H9 (cell line): ENCODE measurements at regions not wholly inside any gene's neighbourhood (a gene's known extent, or its start where the extent isn't known, plus 50 kb on each side); places are given as distances from the start of the nearest gene placed in this dataset.

Experiments used
- DNase-seq: peaks from one replicate; pipeline ENCODE4 v3.0.0-alpha.2; 2017
- H2AFZ ChIP-seq: one replicate; pipeline ENCODE4 v1.6.1; 2013; ENCODE audit warnings: mild to moderate bottlenecking, low read length, control low read depth, moderate library complexity
- H2AK5ac ChIP-seq: 2 replicates; pipeline ENCODE4 v1.6.1; 2013; ENCODE audit warnings: low read length, control low read depth, mixed read lengths; ENCODE audit not compliant: insufficient read length
- H2BK120ac ChIP-seq: one replicate; pipeline ENCODE4 v1.6.1; 2013; ENCODE audit warnings: low read depth, mild to moderate bottlenecking, low read length, control low read depth, inconsistent platforms; ENCODE audit not compliant: poor library complexity, severe bottlenecking
- H2BK12ac ChIP-seq: 2 replicates; pipeline ENCODE4 v1.6.1; 2013; ENCODE audit warnings: low read length, control low read depth, mixed read lengths, low read depth; ENCODE audit not compliant: insufficient read length
- H2BK15ac ChIP-seq: 2 replicates; pipeline ENCODE4 v1.6.1; 2013; ENCODE audit warnings: low read depth, low read length, control low read depth
- H2BK20ac ChIP-seq: one replicate; pipeline ENCODE4 v1.6.1; 2013; ENCODE audit warnings: low read depth, mild to moderate bottlenecking, low read length, control low read depth, inconsistent platforms; ENCODE audit not compliant: poor library complexity, severe bottlenecking
- H2BK5ac ChIP-seq: 2 replicates; pipeline ENCODE4 v1.6.1; 2013; ENCODE audit warnings: low read length, control low read depth, mixed read lengths; ENCODE audit not compliant: insufficient read length
- H3K14ac ChIP-seq: 2 replicates; pipeline ENCODE4 v1.6.1; 2013; ENCODE audit warnings: low read length, control low read depth; ENCODE audit not compliant: insufficient read depth
- H3K18ac ChIP-seq: 2 replicates; pipeline ENCODE4 v1.6.1; 2013; ENCODE audit warnings: low read depth, mild to moderate bottlenecking, mixed read lengths, low read length, control low read depth; ENCODE audit not compliant: insufficient read length
- H3K23ac ChIP-seq: 2 replicates; pipeline ENCODE4 v1.6.1; 2013; ENCODE audit warnings: low read length, control low read depth, mixed read lengths, low read depth; ENCODE audit not compliant: insufficient read length
- H3K23me2 ChIP-seq: 2 replicates; pipeline ENCODE4 v1.6.1; 2013; ENCODE audit warnings: low read depth, mild to moderate bottlenecking, mixed read lengths, low read length, control low read depth; ENCODE audit not compliant: insufficient read length, poor library complexity, severe bottlenecking
- H3K27ac ChIP-seq: 2 replicates; pipeline ENCODE4 v1.5.1; 2013; ENCODE audit warnings: low read length, control low read depth, mixed read lengths, low read depth; ENCODE audit not compliant: insufficient read length
- H3K27me3 ChIP-seq: 2 replicates; pipeline ENCODE4 v1.6.1; 2013; ENCODE audit warnings: low read length, control low read depth, inconsistent platforms; ENCODE audit not compliant: insufficient read depth
- H3K4ac ChIP-seq: 2 replicates; pipeline ENCODE4 v1.6.1; 2013; ENCODE audit warnings: low read depth, mild to moderate bottlenecking, control low read depth, inconsistent platforms, low read length, moderate library complexity
- H3K4me1 ChIP-seq: 2 replicates; pipeline ENCODE4 v1.6.1; 2013; ENCODE audit warnings: low read length, control low read depth, inconsistent platforms; ENCODE audit not compliant: insufficient read depth
- H3K4me2 ChIP-seq: 2 replicates; pipeline ENCODE4 v1.6.1; 2013; ENCODE audit warnings: low read length, control low read depth, mixed read lengths; ENCODE audit not compliant: insufficient read length, insufficient read depth
- H3K56ac ChIP-seq: 2 replicates; pipeline ENCODE4 v1.6.1; 2013; ENCODE audit warnings: low read depth, mild to moderate bottlenecking, mixed read lengths, low read length, control low read depth; ENCODE audit not compliant: insufficient read length
- H3K79me1 ChIP-seq: 2 replicates; pipeline ENCODE4 v1.6.1; 2013; ENCODE audit warnings: low read depth, mild to moderate bottlenecking, moderate library complexity, low read length, control low read depth, inconsistent platforms; ENCODE audit not compliant: insufficient read depth, poor library complexity, severe bottlenecking
- H3K79me2 ChIP-seq: 2 replicates; pipeline ENCODE4 v1.6.1; 2013; ENCODE audit warnings: low read length, control low read depth, inconsistent platforms; ENCODE audit not compliant: insufficient read depth
- H3K9ac ChIP-seq: 2 replicates; pipeline ENCODE4 v1.6.1; 2013; ENCODE audit warnings: low read length, control low read depth, mixed read lengths; ENCODE audit not compliant: insufficient read length; ENCODE audit errors: extremely low read depth
- H3K9me3 ChIP-seq: one replicate; pipeline ENCODE4 v1.6.1; 2013; ENCODE audit warnings: low read depth, low read length, inconsistent platforms; ENCODE audit not compliant: control insufficient read depth
- H3T11ph ChIP-seq: one replicate; pipeline ENCODE4 v1.6.1; 2013; ENCODE audit warnings: mild to moderate bottlenecking, low read length, control low read depth, inconsistent platforms
- H4K20me1 ChIP-seq: one replicate; pipeline ENCODE4 v1.6.1; 2013; ENCODE audit not compliant: control insufficient read depth, insufficient read length, insufficient read depth
- H4K5ac ChIP-seq: 2 replicates; pipeline ENCODE4 v1.6.1; 2013; ENCODE audit warnings: low read depth, mild to moderate bottlenecking, mixed read lengths, low read length, control low read depth; ENCODE audit not compliant: insufficient read length
- H4K8ac ChIP-seq: replicated peaks from 2 replicates; pipeline ENCODE4 v1.6.1; 2013; ENCODE audit warnings: low read length, control low read depth, mixed read lengths, low read depth; ENCODE audit not compliant: insufficient read length
- H4K91ac ChIP-seq: 2 replicates; pipeline ENCODE4 v1.6.1; 2013; ENCODE audit warnings: low read depth, mild to moderate bottlenecking, moderate library complexity, mixed read lengths, low read length, control low read depth; ENCODE audit not compliant: insufficient read length
- H3K27ac Mint-ChIP-seq, 3 experiments: 2 replicates in 2 of 3; 3 replicates in 1 of 3; pipeline ENCODE4 v1.8.0; 2020 to 2021; ENCODE audit warnings: mixed read lengths in 3 of 3, mild to moderate bottlenecking in 1 of 3, moderate library complexity in 1 of 3
- H3K27me3 Mint-ChIP-seq: 2 replicates; pipeline ENCODE4 v1.8.0; 2021; ENCODE audit warnings: low read depth, mild to moderate bottlenecking, moderate library complexity, mixed read lengths
- H3K36me3 Mint-ChIP-seq, 3 experiments: 2 replicates in 2 of 3; 3 replicates in 1 of 3; pipeline ENCODE4 v1.8.0; 2020 to 2021; ENCODE audit warnings: low read depth in 3 of 3, mixed read lengths in 3 of 3; ENCODE audit not compliant: insufficient read depth in 1 of 3
- H3K4me1 Mint-ChIP-seq, 2 experiments: 2 replicates each; pipeline ENCODE4 v1.8.0; 2020; ENCODE audit warnings: mixed read lengths in 2 of 2
- H3K4me3 Mint-ChIP-seq, 2 experiments: 2 replicates in 1 of 2; 3 replicates in 1 of 2; pipeline ENCODE4 v1.8.0; 2020 to 2021; ENCODE audit warnings: mild to moderate bottlenecking in 2 of 2, mixed read lengths in 2 of 2, moderate library complexity in 1 of 2
- H3K9me3 Mint-ChIP-seq, 2 experiments: 2 replicates in 1 of 2; 3 replicates in 1 of 2; pipeline ENCODE4 v1.8.0; 2020; ENCODE audit warnings: mild to moderate bottlenecking in 2 of 2, mixed read lengths in 2 of 2, moderate library complexity in 1 of 2
- CTCF ChIP-seq: fragments of 200-600 bp; sonication (generic); conservative IDR thresholded peaks from 3 replicates; pipeline ENCODE4 v1.8.0; 2021; ENCODE audit warnings: antibody characterized with exemption, mild to moderate bottlenecking
- WGBS: extraction: QIAGEN DNeasy Blood & Tissue Kit; methylation state at CpG from one replicate; pipeline ENCODE4 v1.1.7; 2013; ENCODE audit warnings: missing lambda C conversion rate, low lambda C conversion rate, mixed read lengths; ENCODE audit not compliant: insufficient read length; ENCODE audit errors: extremely low coverage; 5-methylcytosine and 5-hydroxymethylcytosine counted together

GRCh38 chr17:72422204-72422504, 301.3 kb downstream of the SOX9 start:
- no peak overlapping the region for H3K4me2 ChIP-seq
- H4K91ac ChIP-seq: no peak overlapping the region
- no peak overlapping the region for H3K23ac ChIP-seq
- no peak overlapping the region for H3K4ac ChIP-seq
- Mint-ChIP-seq H3K27ac (no peak overlapping the region; a peak in 1 of 7 replicates), H3K36me3 (peaks cover 4 to 17% (median 7%) of the 10 kb centered on the region in 3 experiments), H3K27me3 (peaks cover 2% of the 10 kb centered on the region; the same call in 1 of the 2 replicates), H3K4me3 (no peak overlapping the region), H3K4me1 (peaks cover 11 to 23% of the 10 kb centered on the region in 2 experiments), H3K9me3 (peaks cover 13 to 17% of the 10 kb centered on the region in 2 experiments)
- H3K79me1 ChIP-seq: no peaks in the 10 kb centered on the region
- H2BK20ac ChIP-seq: no peak overlapping the region
- H3K27me3 ChIP-seq: no peaks in the 10 kb centered on the region
- H2BK120ac ChIP-seq: no peak overlapping the region
- no peaks in the 10 kb centered on the region for H3K79me2 ChIP-seq
- no peaks in the 10 kb centered on the region for H3K23me2 ChIP-seq
- no peak for TF ChIP-seq CTCF
- H2BK12ac ChIP-seq: no peak overlapping the region
- no peak overlapping the region for H2AFZ ChIP-seq
- H2BK15ac ChIP-seq: no peak overlapping the region
- H4K5ac ChIP-seq: no peak overlapping the region
- no peak overlapping the region for H3K27ac ChIP-seq
- H3K9me3 ChIP-seq: peaks cover 9% of the 10 kb centered on the region
- peaks cover 1% of the 10 kb centered on the region; the same call in 1 of the 2 replicates for H3K4me1 ChIP-seq
- no peak overlapping the region for H4K8ac ChIP-seq
- WGBS: no CpG with 5 or more reads among the region's 1 CpG
- DNase-seq: no peak
- H3K14ac ChIP-seq: no peak overlapping the region
- no peak overlapping the region for H3K18ac ChIP-seq
- no peaks in the 10 kb centered on the region for H4K20me1 ChIP-seq
- no peak overlapping the region for H3T11ph ChIP-seq
- H3K9ac ChIP-seq: no peak overlapping the region
- no peak overlapping the region for H3K56ac ChIP-seq
- no peak overlapping the region for H2BK5ac ChIP-seq
- no peak overlapping the region for H2AK5ac ChIP-seq
